GM06990 (cell line): ENCODE measurements at regions not wholly inside any gene's neighbourhood (a gene's known extent, or its start where the extent isn't known, plus 50 kb on each side); places are given as distances from the start of the nearest gene placed in this dataset.
"Not testable (repeated sequence)": the region's sequence is repeated elsewhere in the genome, so short reads cannot be mapped to it uniquely, and the experiment has no call there.

Experiments
- DNase-seq: peaks from one replicate; pipeline ENCODE4 v3.0.0-alpha.2; 2011; ENCODE audit not compliant: insufficient read length; ENCODE audit errors: extremely low read depth
- H3K27me3 ChIP-seq: replicated peaks from 2 replicates; pipeline ENCODE4 v1.6.0; 2011; ENCODE audit warnings: low read length; ENCODE audit not compliant: control insufficient read depth, insufficient read depth
- H3K36me3 ChIP-seq: 2 replicates; pipeline ENCODE4 v1.5.1; 2011; ENCODE audit warnings: low read length; ENCODE audit not compliant: control insufficient read depth, insufficient read depth
- H3K4me3 ChIP-seq: replicated peaks from 2 replicates; pipeline ENCODE4 v1.5.1; 2011; ENCODE audit warnings: low read depth, mild to moderate bottlenecking, control low read depth, low read length
- TF ChIP-seq, protein P1 (sequence below): IDR thresholded peaks from 2 replicates; pipeline ENCODE4 v1.5.1; 2011; ENCODE audit warnings: low read length, control low read depth, mild to moderate bottlenecking, inconsistent platforms; ENCODE audit not compliant: insufficient read depth, poor library complexity, severe bottlenecking

- DNase-seq = peak; percentile 59
- H3K4me3 ChIP-seq = peak overlapping the region; percentile 24; the same call in 1 of the 2 replicates
- no peaks in the 10 kb centered on the region for H3K27me3 ChIP-seq
- TF ChIP-seq, protein P1, sequence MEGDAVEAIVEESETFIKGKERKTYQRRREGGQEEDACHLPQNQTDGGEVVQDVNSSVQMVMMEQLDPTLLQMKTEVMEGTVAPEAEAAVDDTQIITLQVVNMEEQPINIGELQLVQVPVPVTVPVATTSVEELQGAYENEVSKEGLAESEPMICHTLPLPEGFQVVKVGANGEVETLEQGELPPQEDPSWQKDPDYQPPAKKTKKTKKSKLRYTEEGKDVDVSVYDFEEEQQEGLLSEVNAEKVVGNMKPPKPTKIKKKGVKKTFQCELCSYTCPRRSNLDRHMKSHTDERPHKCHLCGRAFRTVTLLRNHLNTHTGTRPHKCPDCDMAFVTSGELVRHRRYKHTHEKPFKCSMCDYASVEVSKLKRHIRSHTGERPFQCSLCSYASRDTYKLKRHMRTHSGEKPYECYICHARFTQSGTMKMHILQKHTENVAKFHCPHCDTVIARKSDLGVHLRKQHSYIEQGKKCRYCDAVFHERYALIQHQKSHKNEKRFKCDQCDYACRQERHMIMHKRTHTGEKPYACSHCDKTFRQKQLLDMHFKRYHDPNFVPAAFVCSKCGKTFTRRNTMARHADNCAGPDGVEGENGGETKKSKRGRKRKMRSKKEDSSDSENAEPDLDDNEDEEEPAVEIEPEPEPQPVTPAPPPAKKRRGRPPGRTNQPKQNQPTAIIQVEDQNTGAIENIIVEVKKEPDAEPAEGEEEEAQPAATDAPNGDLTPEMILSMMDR = peak; percentile 27
- H3K36me3 ChIP-seq = no peaks in the 10 kb centered on the region
These were observed 806.4 kb downstream of the TRIB2 start for GRCh38 chr2:13522917-13523821.

DNA sequence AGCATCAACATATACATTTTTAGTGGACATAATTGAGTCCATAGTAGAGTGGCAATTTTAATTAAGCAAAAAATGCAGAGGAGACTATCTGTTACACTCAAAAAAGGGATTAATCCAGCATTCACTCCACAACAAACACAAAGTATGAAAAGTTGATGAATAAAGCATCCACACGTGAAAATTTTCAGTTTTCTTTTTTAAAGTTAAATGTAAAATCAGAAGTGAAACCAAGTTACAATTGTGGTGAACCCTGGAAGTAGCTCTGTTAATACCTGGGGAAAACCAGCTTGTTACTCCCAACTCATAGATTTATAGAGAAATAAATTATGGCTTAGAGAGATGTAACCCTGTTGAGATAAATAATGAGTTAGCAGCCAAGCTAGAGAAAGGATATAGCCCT, 807.8 kb downstream of the TRIB2 start:
- TF ChIP-seq, protein P1 = no peak
- H3K36me3 ChIP-seq = no peaks in the 10 kb centered on the region
- DNase-seq = no peak
- no peaks in the 10 kb centered on the region for H3K27me3 ChIP-seq
- no peak overlapping the region for H3K4me3 ChIP-seq

- DNase-seq, H3K4me3 ChIP-seq, H3K36me3 ChIP-seq, H3K27me3 ChIP-seq: not testable (repeated sequence)
These were observed 815.1 kb downstream of the TRIB2 start for GRCh38 chr2:13531735-13532410.

GRCh38 chr2:13532781-13533523, 816.2 kb downstream of the TRIB2 start:
- not testable (repeated sequence) for H3K36me3 ChIP-seq, H3K27me3 ChIP-seq, H3K4me3 ChIP-seq, DNase-seq

- no peak overlapping the region for H3K4me3 ChIP-seq
- TF ChIP-seq, protein P1 = no peak
These were observed 816.8 kb downstream of the TRIB2 start for GRCh38 chr2:13533524-13533922.

DNA sequence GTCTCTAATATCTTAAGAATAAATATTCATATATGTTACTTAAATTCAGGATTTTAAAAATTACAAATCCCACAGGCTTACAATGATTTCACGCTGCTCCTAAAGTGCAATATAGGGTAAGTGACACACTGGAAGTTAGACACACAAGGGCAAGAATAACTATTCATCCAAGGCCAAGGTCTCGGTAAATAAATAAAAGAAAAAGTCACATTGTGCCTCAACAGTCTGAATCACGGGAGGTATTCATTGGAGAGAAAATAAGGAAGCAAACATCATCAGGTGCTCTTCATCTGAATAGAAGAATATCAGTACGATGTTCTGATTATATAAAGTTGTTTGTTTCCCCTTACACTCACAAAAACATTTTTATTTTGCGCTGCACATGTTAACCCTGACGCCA, 820.2 kb downstream of the TRIB2 start:
- DNase-seq = no peak
- no peaks in the 10 kb centered on the region for H3K27me3 ChIP-seq
- TF ChIP-seq, protein P1 = no peak
- H3K36me3 ChIP-seq = no peaks in the 10 kb centered on the region
- no peak overlapping the region for H3K4me3 ChIP-seq

More at GRCh38 chr2:13533524-13533922, 816.8 kb downstream of the TRIB2 start:
- no peaks in the 10 kb centered on the region for H3K27me3 ChIP-seq
- H3K36me3 ChIP-seq = no peaks in the 10 kb centered on the region
- no peak for DNase-seq
